GM21723 (cell line): ENCODE measurements at regions not wholly inside any gene's neighbourhood (a gene's known extent, or its start where the extent isn't known, plus 50 kb on each side); places are given as distances from the start of the nearest gene placed in this dataset.

ENCODE experiments used
- ATAC-seq: cut with Tn5 transposase; IDR thresholded peaks from one replicate; pipeline ENCODE4 v1.9.1; 2021; ENCODE audit warnings: mild to moderate bottlenecking, moderate library complexity; ENCODE audit not compliant: unreplicated experiment

DNA sequence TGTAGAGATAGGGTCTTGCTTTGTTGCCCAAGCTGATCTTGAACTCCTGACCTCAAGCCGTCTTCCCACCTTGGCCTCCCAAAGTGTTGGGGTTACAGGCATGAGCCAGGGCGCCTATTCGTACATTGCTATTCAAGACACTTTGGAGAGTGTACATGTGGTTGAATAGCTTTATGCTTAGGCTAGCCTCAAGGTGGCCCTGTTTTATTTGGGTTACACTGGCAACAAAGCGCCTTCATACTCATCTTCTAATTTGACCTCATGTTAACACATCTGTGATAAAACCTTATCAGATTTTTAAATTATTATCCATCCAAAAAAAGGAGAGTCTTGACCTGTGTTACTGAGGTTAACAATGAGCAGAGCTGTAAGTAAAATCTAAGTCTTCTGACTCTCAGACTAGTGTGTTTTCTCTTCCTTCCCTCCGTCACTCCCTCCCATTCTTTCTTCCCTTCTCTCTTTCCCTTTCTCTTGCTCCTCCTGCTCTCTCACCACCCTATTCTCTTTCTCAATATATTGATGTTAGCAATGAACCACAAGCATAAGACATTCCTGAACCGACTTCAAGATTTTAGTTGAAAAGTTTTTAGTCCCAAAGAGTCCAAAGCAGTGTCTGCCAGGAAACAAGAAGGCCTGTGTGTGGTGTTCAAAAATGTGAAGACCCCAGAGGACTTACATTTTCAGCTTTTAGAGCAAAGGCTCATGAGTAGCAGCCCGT is 603.7 kb upstream of the CFAP20DC start:
- ATAC-seq, result no peak

DNA sequence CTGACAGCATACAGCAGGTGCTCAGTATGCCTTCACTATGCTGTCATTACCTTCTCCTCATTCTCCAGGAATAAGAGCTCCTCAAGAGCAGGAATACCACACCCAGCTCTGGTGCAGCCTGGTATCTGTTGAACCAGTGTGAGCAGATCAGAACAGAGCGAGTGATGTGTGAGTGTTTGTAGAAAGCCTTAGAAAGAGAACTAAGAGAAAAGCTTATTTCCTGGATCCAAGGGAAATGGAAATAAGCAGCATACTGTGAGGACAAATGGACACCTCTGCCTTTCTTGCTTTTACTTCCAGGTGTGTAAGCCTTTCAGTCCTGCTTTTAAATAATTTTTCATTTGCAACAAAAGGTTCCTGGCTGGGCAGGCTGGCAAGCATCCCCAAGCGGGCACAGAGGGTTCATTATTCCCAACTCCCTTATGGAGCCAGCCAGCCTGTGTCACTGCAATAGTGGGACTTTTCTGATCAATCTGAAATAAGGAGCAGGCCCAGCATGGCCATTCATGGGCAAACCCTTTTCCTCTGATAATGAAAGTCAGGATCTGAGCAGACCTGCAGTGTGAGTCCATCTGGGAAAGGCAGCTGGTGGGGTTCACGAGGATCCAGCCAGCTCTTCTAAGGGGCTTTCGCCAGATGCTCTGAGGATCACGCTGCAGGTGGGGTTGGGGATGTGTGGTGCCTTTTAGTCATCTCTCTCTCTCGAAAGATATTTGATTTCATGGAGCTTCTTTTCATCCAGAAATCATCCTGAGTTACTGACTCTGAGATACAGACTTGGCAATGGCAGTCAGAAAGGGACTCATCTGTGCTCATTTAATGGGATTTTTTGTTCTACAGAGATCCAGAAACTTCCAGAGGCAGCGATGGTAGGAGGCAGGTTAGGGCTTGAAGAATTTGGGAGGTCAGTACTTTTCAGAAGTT is 594.9 kb upstream of the CFAP20DC start:
- ATAC-seq, result no peak

GRCh38 chr3:59641169-59641899 is 591.5 kb upstream of the CFAP20DC start:
- no peak for ATAC-seq

- no peak for ATAC-seq
These were observed 583.1 kb upstream of the CFAP20DC start for GRCh38 chr3:59632760-59633573.

DNA sequence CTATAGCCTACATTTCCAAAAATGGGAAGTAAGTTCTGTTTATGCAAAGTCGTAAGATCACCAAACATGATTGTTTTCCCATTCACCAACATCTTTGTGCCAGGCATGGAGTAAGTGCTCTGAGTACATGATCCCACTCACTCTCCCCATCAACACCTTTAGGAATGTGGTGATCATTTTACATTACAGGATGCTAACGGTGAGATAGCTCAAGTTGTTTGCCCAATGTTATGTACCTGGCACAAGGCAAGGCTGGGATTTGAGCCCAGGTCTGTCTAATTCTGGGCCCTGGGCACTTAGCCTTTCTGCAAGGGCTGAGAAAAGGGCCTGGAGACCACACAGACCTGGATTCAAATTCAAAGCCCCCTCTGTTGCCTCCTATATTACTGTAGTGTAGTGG is 581.7 kb upstream of the CFAP20DC start:
- no peak for ATAC-seq

- ATAC-seq, result no peak
These were observed 571.2 kb upstream of the CFAP20DC start for GRCh38 chr3:59621037-59621436.

GRCh38 chr3:59620325-59620724 is 570.5 kb upstream of the CFAP20DC start:
- ATAC-seq, result no peak

DNA sequence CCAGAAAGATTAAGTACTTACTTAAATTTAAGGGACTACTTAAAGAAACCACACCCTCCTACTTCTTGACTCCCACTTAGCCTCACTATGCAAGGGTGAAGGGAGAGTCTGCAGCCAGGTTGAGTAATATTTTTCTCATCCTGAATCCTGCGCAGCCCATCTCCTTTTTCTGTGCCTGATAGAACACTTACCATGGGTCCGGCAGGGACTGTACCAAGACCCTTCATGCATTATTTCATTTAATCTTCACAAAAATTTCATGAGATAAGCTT is 562.6 kb upstream of the CFAP20DC start:
- no peak for ATAC-seq

DNA sequence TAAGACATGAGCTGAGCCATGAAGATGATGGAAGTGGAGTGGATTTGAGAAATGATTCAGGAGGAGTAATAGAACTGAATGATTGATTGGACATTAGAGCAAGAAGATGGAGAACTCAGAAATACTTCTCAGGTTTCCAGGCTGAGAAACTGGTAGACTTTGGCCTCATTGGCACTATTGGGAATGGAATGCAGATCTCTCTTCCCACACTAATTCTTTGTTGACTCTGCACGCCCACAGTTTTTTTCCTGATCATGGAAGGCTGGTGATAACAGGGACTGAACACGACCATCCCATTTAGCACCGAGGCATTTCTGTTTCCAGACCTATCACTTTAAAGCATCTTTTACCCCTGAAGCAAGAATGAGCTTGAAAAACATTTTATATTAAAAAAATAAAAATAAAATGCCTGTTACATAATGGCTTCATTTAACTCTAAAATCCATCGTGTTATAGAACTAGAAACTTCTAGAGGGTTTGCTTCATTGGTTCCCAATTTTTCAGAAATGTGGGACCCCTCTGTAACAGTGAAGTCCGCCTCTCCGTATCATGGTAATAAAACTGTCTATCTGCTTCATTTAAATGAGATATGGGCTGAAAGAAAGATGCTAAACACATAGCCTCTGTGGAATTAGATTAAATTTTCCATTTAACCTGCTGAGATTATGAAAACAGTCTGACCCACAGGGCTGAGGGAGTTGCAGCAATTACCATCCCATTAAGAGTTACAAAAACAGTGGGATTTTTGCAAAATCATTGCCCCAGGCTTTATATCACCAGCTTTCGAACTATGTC is 562.0 kb upstream of the CFAP20DC start:
- no peak for ATAC-seq

DNA sequence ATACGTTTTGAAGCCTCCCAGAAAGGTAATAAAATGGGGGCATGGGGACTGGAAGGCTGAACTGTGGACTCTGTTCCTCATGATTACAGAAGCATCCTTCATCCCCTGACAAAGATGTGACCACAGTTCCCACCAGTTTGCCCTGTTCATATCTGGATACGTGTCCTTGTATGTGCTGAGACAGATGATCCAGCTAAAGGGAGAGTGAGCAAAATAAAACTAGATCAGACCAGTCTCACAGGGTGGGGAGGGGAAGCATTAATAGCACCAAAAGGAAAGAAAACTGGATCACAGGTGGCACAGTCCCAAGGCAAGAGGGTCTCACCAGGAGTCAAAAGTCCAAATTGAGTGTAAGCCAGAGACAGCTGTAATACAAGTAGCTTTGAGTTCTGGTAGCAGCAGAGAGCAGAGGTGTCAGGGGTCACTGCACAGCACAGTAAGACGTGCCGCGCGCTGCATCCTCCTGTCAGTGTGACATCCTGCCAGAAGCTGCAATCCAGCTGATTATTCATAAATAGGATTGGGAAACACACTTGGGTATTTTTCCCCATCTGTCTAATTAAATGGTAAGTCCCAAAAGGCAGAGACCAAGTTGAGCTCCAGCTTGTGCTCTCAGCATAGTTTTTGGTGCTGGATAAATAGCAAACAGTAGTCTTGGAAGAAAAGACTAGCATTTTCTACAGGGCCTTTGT is 560.0 kb upstream of the CFAP20DC start:
- ATAC-seq, result no peak

DNA sequence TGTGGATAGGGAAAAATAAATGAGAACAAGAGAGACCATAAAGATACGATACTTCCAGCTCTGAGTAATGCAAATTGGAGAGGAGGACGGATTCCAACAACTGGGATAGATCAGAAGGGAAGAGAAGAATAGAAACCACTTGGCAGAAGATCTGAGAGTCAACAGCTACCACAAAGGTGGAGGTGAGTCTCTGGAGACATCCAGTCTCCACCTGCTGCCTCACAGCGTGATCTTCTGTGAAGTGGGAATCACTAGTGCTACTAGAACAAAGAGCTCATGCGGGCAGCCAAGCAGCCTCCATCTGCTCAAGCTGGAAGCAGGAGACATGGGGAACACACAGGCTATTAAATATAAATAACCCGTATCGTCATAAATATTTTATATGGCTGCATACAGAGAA is 558.5 kb upstream of the CFAP20DC start:
- no peak for ATAC-seq

GRCh38 chr3:59607656-59608055 is 557.8 kb upstream of the CFAP20DC start:
- no peak for ATAC-seq

GRCh38 chr3:59606638-59607266 is 556.9 kb upstream of the CFAP20DC start:
- no peak for ATAC-seq

DNA sequence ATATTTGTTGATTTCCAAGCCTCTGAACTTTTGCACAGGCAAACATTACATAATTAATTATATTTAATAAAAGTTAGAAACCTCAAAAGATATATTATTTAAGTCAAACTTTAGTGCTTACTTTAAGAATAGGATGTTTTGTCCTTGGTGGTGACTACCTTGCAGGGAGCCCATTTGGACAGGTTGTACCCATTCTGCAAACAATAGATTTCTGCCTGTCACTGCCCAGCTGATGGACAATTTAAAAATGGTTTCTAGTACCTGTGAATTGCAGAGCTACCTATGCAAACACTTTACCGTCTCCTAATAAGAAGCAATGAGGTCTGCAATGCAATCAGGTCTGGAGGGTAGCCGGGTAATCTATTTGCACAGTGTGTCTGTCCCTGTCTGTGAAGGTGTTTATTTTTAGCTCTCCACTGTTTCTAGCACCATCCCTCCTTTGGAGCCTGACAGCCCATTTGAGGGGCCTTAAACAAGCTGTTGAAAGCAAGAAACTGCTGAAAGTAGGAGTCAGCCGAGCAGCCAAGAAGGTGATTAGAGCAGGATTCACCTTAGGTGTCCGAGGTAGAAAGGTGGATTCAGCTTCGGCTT is 556.2 kb upstream of the CFAP20DC start:
- ATAC-seq, result no peak

GRCh38 chr3:59605318-59605717 is 555.5 kb upstream of the CFAP20DC start:
- ATAC-seq, result no peak

GRCh38 chr3:59601486-59601885 is 551.7 kb upstream of the CFAP20DC start:
- ATAC-seq, result no peak

DNA sequence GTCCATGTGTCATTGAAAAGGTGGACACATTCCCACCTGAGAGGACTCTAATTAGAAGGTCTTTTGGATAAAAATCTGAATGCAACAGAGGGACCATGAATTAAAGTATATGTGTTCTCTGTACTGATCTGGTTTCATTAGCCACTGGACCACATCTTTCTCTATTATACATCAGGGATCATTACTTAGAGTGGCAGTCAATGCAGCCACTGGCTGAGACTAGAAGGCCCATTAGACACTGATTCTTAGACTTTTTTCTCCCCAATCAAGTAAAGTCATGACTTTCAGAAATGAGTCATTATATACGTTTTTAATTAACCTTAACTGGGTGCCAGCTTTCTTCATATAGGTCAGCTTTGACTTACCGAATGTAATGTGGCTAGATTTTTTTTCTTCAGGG is 550.8 kb upstream of the CFAP20DC start:
- ATAC-seq, result no peak

DNA sequence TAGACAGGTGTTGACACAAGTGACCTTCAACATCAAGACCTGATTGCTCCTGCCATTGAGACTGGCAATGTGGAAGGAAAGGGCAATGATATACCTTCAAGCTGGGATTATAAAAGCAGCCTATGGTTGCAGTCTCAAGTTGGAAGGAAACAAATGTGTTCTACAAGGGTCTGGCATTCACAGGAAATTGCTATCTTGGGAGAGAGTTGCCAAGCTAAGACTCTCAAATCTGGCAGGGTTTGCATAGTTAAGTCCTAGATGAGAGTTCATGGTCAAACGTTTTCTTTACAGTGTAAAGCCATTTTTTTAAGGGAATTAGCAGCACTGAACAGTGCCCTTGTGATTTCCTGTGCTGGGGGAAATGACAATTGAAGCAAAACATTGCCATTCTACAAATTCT is 546.9 kb upstream of the CFAP20DC start:
- no peak for ATAC-seq

DNA sequence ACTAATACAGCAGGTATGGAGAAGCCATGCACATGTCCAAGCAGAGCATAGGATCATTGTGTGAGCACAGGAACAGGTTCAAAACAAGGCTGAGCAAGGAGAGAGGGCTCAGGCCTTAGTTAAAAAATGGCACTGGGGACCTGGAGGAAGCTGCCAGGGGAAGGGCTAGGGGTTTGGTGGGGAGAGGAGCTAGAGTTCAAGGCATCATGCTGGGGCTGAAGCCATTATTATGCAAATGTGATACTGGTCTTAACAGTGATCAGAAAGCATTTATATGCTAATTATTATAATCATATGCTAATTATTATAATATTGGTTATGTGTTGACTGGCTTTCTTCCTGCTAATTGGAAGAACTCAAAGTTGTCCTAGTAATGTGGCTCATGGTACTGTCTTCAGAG is 546.0 kb upstream of the CFAP20DC start:
- no peak for ATAC-seq
